ENCODE measurements at regions not wholly inside any gene's neighbourhood (a gene's known extent, or its start where the extent isn't known, plus 50 kb on each side); places are given as distances from the start of the nearest gene placed in this dataset.
"Not testable (repeated sequence)": the region's sequence is repeated elsewhere in the genome, so short reads cannot be mapped to it uniquely, and the experiment has no call there.

DNA sequence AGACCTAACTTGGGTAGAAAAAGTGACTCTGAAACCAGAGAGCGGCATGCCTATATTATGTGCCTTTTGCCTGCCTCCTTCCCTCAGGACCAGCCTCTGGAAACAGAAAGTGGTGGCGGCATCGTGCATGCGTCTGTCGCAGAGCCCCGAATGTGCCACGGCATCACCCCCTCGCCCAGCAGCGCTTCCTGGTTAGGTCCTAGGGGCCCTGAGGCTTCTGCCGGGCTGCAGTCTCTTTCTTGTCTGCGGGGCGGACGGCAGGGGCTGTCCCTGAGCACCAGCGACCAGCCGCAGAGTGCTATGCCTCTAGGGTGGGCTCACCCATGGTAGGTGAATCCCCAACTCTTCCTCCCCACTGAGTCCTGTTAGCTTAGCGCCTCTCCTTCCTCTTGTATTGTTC is 68.7 kb downstream of the VSIG4 start:
- H3K4me3 ChIP-seq (ENCODE audit: low read depth, low read length), result no peak overlapping the region
- no peak for DNase-seq (ENCODE audit: low read depth)

DNA sequence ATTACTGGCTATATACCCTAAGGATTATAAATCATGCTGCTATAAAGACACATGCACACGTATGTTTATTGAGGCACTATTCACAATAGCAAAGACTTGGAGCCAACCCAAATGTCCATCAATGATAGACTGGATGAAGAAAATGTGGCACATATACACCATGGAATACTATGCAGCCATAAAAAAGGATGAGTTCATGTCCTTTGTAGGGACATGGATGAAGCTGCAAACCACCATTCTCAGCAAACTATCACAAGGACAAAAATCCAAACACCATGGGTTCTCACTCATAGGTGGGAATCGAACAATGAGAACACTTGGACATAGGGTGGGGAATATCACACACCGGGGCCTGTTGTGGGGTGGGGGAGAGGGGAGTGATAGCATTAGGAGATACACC is 72.7 kb downstream of the VSIG4 start:
- DNase-seq (ENCODE audit: low read depth); H3K4me3 ChIP-seq (ENCODE audit: low read depth, low read length): not testable (repeated sequence)

DNA sequence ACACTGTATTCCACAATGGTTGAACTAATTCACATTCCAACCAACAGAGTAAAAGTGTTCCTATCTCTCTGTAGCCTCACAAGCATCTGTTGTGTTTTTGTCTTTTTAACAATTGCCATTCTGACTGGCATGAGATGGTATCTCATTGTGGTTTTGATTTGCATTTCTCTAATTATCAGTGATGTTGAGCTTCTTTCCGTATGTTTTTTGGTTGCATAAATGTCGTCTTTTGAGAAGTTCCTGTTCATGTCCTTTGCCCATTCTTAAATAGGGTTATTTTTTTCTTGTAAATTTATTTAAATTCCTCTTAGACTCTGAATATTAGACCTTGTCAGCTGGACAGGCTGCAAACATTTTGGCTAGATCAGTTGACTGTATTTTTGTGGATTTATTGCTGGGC is 78.2 kb downstream of the VSIG4 start:
- no peak overlapping the region for H3K4me3 ChIP-seq (ENCODE audit: low read depth, low read length)
- no peak for DNase-seq (ENCODE audit: low read depth)

DNA sequence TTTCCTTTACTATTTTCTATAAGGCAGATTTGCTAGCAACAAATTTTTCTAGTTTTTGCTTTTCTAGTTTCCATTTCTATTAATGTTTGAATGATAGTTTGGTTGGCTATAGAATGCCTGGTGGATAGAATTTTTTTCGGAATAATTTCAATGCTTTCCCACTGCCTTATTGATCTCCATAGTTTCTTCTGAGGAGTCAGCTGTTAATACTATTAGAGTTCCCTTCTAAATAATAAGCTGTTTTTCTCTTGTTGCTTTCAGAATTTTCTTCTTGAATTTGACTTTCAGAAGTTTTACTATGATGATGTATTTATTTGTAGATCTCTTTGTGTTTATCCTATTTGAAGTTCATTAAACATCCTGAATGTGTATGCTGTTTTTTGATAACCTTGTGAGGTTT is 91.8 kb downstream of the VSIG4 start:
- H3K4me3 ChIP-seq (ENCODE audit: low read depth, low read length), result no peak overlapping the region
- no peak for DNase-seq (ENCODE audit: low read depth)

DNA sequence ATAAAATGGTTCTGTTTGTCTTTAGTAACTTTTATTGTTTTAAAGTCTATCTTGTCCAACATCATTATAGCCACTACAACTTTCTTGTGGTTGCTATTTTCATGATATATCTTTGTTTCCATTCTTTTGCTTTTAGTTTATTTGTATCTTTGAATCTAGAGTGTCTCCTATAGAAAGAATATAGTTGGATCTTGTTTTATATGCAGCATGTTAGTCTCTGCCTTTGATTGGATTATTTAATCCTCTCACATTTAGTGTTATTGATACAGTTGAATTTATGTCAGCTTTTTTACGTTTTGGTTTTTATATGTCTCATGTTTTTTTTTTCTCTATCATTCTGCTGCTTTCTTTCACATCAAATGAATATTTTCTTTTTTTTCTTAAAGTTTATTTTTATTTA is 98.1 kb downstream of the VSIG4 start:
- no peak for DNase-seq (ENCODE audit: low read depth)
- no peak overlapping the region for H3K4me3 ChIP-seq (ENCODE audit: low read depth, low read length)

DNA sequence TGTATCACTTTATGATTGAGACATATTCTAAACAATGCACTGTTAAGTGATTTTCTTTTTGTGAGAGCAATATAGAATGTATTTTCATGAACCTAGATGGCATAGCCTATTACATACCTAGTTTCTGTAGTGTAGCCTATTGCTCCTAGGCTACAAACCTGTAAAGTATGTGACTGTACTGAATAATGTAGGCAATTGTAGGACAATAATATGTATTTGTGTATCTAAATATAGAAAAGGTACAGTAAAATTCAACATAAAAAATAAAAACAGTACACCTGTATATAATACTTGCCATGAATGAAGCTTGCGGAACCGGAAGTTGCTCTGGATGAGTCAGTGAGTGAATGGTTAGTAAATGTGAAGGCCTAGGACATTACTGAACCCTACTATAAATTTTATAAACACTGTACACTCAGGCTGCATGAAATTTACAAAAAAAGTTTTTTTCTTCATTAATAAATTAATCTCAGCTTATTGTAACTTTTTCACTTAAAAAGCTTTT is 106.7 kb downstream of the VSIG4 start:
- no peak overlapping the region for H3K4me3 ChIP-seq (ENCODE audit: low read depth, low read length)
- DNase-seq (ENCODE audit: low read depth), result no peak

DNA sequence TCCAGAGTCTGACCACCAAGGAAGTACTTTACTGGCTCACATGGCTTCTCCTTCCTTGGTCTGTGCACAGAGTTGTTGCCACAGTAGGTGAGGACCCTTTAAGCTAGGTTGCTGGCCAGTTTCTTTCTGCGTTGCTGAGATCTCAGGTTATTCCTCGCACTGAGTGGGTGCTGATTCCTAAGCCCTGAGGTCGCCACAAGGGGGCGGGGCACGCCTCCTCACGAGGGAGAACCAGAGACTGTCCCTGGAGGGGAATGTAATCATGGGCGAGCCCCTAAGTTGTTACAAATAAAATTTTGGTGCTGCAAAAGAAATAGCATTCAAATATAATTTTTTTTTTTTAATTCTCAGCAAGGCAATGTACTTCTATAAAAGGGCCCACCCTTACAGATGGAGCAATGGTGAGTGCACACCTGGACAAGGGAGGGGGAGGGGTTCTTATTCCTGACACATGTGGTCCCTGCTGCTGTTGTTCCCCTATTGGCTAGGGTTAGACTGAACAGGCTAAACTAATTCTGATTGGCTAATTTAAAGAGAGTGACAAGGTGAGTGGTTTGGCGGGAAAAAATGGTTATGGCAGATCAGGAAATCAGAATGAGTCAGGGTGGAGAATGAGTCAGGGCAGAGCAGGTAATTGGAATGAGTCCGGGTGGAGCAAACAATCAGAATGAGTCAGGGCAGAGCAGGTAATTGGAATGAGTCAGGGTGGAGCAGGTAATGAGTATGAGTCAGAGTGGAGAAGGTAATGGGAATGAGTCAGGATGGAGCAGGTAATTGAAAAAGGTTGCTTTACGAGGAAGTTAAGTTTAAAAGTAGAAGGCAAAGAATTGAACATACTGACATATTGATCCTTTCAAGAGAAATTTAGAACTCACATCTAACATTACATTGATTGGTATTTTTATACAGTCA is 107.5 kb downstream of the VSIG4 start:
- no peak for DNase-seq (ENCODE audit: low read depth)
- H3K4me3 ChIP-seq (ENCODE audit: low read depth, low read length), result no peak overlapping the region

DNA sequence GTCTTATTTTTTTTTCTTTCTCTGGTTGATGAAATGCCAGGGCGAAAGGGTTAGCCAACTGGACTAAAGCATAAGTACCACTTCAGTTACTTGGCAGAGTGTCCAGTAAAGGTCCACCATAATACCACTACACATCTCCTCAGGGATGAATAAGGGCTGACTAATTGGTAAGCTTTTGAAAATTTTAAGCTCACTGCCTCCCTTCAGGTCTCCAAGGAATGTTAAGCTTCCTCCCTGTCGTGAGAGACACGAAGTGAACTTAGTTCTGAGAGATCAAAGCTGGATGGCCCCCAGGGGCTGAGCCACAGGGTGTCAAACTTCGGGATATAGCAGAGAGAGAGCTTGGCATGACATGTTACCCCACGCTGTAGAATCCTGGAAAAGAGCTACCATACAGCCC is 111.4 kb downstream of the VSIG4 start:
- no peak overlapping the region for H3K4me3 ChIP-seq (ENCODE audit: low read depth, low read length)
- no peak for DNase-seq (ENCODE audit: low read depth)

DNA sequence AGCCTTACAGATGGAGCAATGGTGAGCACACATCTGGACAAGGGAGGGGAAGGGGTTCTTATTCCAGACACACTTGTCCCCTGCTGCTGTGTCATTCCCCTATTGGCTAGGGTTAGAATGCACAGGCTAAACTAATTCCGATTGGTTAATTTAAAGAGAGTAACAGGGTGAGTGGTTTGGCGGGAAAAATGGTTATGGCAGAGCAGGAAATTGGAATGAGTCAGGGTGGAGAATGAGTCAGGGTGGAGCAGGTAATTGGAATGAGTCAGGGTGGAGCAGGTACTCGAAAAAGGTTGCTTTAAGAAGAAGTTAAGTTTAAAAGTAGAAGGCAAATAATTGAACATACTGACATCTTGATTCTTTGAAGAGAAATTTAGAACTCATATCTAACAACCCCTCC is 112.5 kb downstream of the VSIG4 start:
- H3K4me3 ChIP-seq (ENCODE audit: low read depth, low read length); DNase-seq (ENCODE audit: low read depth): not testable (repeated sequence)

DNA sequence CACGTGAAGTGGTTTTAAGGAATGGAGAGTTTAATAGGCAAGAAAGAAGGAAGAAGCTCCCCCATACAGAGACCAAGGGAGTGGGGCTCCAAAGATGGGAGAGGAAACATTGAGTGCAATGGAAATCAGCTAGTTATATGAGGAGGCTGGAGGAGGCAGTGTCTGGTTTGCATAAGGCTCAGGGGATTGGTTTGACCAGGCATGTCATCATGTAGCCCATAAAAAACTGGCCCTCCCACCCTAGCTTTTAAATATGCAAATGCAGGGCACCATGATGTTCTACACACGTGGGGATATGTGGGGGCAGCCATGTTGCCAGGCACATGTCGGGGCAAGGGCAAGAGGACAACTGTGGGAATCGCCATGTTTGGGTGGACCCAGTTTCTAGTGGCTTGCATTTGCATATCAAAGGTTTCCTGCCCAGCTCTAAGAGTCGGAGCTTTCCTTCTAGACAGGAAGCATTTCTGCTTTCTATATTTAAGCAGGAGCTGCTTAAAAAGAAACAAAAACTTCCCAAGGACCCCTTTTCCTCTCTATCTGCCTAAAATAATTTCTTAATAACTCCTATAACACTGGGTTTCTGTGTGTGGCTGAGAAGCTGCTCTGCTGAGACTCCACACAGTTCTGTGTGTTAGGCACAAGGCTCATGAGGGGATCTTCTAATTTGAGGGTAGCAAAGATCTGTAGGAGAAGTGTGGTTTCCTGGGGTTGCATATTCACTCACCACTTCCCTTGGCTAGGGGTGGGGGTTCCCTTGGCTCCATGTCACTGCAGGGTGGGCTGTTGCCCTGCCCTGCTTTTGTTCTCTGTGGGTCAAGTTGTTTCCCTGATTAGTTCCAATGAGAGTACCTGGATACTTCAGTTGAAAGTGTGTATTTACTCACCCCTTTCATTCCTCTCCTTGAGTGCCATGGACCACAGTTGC is 113.5 kb downstream of the VSIG4 start:
- no peak for DNase-seq (ENCODE audit: low read depth)
- H3K4me3 ChIP-seq (ENCODE audit: low read depth, low read length), result no peak overlapping the region

DNA sequence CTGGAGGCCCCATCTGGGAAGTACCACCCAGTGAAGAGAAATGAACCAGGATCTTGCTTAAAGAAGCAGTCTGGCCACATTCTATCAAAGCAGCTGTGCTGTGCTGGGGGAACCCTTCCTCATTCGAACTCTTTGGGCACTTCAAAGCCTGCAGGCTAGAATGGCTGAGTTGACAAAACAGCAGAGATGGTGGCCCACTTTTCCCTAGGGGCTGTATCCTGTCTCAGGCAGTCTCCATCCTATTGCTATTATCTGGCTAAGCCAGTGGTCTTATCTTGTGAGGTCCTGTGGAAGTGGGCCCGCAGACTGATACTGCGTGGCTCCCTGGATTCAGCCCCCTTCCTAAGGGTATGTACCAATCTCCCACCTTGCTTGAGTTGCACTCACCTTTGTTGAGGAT is 114.3 kb downstream of the VSIG4 start:
- DNase-seq (ENCODE audit: low read depth), result no peak
- no peak overlapping the region for H3K4me3 ChIP-seq (ENCODE audit: low read depth, low read length)

DNA sequence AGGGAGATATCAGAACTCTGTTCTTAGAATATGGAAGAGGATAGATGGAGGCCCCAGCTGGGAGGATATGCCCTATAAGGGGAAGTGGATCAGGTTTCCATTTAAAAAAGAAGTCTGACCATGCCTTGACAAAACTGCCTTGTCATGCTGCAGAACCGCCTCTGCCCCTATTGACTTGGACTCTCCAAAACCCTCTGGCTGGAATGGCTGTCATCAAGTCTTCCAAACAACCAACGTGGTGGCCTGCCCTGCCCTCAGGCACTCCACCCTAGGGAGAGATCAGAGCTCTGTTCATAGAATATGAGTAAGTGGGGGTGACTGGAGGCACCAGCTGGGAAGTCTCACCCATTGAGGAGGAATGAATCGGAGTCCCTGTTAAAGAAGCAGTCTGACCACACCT is 114.9 kb downstream of the VSIG4 start:
- H3K4me3 ChIP-seq (ENCODE audit: low read depth, low read length), result no peak overlapping the region
- no peak for DNase-seq (ENCODE audit: low read depth)

DNA sequence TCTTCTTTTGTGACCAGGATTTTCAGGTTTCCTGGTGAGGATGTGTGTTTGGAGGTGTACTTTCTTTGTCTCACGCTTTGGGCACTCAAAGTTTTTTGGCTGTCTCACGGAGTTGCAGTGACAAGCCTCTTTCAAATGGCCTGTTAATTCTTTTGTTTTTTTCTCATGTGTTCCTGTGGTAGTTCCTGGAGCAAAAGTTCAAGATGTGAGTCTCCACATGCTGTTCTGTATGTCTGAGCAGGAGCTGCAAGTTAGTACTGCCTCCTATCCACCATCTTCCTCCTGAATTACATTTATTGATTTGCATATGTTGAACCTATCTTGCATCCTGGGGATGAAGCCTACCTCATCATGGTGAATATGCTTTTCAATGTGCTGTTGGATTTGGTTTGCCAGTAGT is 118.5 kb downstream of the VSIG4 start:
- DNase-seq (ENCODE audit: low read depth), result no peak
- H3K4me3 ChIP-seq (ENCODE audit: low read depth, low read length), result no peak overlapping the region

DNA sequence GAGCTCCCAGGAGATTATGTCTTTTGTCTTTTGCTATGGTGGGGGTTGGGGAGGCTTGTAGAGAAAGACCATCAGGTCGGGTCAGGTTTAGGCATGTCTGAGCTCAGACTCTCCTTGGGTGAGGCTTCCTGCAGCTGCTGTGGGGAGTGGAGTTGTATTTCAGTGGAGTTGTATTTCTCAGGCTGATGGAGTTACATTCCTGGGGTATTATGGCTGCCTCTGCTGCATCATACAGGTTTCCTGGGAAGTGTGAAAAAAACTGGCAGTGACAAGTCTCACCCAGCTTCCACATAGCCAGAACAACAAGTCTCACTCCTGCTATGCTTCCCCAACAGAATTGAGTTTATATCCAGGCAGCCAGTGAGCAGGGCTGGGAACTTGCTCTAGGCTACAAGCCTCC is 119.3 kb downstream of the VSIG4 start:
- H3K4me3 ChIP-seq (ENCODE audit: low read depth, low read length), result no peak overlapping the region
- no peak for DNase-seq (ENCODE audit: low read depth)

DNA sequence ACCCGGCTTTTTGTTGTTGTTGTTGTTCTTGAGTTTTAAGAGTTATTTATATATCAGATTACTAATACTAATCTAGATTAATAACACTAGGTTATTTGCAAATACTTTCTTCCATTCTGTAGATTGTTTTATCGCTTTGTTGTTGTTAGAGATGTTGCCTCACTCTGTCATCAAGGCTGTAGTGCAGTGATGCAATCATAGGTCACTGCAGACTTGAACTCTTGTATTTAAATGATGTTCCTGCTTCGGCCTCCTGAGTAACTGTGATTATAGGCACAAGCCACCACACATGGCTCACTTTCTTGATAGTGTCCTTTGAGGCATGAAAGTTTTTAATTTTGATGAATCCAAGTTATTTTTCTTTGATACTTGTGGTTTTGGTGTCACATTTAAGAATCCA is 129.0 kb downstream of the VSIG4 start:
- H3K4me3 ChIP-seq (ENCODE audit: low read depth, low read length), result no peak overlapping the region
- DNase-seq (ENCODE audit: low read depth), result no peak

DNA sequence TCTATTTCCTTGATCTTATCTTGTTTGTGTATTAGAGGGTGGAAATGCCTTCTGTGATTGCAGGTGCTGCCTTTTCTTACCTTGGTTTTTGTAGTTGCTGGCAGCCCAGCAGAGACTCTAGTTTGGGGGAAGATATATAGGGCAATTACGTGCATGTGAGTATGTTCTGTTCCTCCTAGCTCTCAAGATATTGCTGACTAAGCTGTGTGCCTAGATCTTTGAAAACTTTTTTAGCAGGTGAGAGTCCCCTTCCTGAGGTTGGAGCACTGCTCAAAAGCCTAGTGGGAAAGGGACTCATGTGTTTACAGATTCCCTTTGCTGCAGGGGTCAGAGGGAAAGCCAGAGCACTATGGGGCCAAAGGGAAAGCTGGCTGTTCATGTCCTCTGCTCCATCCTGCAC is 136.1 kb downstream of the VSIG4 start:
- no peak overlapping the region for H3K4me3 ChIP-seq (ENCODE audit: low read depth, low read length)
- no peak for DNase-seq (ENCODE audit: low read depth)

DNA sequence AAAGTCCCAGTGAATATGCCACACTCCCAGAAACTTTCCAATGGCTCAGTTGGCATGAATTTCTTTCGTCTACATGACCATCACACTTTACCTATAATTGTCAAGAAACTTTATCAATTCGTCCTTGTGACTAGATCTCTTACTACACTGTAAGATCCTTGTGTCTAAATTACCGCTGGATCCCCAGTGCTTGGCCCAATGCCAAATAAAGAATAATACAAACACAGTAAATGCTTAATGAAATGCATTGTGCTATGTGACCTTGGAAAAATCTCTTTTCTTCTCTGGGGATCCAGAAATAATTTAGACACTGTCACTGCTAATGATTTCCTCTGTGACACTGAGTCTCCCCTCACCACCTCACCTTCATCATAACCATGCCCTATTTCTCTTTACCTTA is 137.9 kb downstream of the VSIG4 start:
- no peak overlapping the region for H3K4me3 ChIP-seq (ENCODE audit: low read depth, low read length)
- no peak for DNase-seq (ENCODE audit: low read depth)

DNA sequence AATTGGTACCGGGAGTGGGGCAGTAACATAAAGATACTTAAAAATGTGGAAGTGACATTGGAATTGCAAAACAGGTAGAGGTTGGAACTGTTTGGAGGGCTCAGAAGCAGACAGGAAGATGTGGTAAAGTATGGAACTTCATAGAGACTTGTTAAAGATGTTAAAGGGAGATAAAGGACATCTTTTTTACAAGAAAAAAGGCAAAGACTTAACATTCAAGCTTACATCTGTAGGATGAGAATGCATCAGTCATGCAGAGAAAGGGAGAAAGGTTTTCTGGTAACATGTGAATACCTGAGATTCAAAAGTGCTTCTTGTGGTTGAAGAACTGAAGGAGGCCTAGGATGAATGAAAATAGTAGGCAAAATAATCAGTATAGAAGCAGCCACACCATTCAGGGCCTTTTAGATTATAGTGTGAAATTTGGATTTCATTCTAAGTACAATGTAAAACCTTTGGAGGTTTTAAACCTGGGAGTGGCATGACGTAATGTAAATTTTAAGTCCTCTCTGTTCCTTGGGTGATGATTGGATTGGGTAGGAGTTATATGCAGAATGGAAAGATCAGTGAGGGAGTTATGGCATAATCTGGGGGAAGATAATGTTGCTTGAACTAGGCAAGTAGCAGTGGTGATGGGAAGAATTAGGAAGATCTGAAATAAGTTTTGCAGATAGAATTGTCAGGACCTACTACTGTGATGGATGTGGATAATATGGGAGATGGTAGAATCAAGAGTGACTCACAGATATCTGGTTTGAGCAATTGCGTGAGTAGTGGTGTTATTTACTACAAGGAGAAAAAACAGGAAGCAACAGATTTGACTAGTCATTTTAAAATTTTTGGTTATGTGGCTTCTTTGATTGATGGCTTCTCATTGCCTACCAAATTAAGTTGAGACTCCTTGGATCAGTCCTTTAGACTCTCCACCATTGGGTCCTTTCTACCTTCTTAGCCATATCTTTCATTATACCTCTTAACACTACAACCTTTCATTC is 138.7 kb downstream of the VSIG4 start:
- no peak for DNase-seq (ENCODE audit: low read depth)
- H3K4me3 ChIP-seq (ENCODE audit: low read depth, low read length), result no peak overlapping the region

DNA sequence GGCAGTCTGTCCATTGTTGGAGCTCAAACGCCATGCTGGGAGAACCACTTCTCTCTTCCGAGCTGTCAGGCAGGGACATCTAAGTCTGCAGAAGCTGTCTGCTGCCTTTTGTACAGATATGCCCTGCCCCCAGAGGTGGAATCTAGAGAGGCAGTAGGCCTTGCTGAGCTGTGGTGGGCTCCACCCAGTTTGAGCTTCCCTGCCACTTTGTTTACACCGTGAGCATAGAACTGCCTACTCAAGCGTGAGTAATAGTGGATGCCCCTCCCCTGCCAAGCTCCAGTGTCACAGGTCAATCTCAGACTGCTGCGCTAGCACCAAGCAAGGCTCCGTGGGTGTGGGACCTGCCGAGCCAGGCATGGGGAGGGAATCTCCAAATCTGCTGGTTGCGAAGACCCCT is 145.7 kb downstream of the VSIG4 start:
- no peak for DNase-seq (ENCODE audit: low read depth)
- H3K4me3 ChIP-seq (ENCODE audit: low read depth, low read length), result no peak overlapping the region
